Loucy (cell line): ENCODE measurements at regions not wholly inside any gene's neighbourhood (a gene's known extent, or its start where the extent isn't known, plus 50 kb on each side); places are given as distances from the start of the nearest gene placed in this dataset.

Source experiments
- EZH2phosphoT487 ChIP-seq: fragments of 200-600 bp; IDR thresholded peaks from 2 replicates; pipeline ENCODE4 v1.6.1; 2018; ENCODE audit warnings: antibody characterized with exemption, mild to moderate bottlenecking, moderate library complexity, borderline replicate concordance
- TF ChIP-seq, protein P1 (sequence below): fragments of 200-600 bp; sonication (generic); conservative IDR thresholded peaks from 2 replicates; pipeline ENCODE4 v1.5.1; 2014; ENCODE audit warnings: mild to moderate bottlenecking, antibody characterized with exemption, low read length

GRCh38 chr20:57075603-57076002, 190.8 kb downstream of the BMP7 start:
- TF ChIP-seq, protein P1, sequence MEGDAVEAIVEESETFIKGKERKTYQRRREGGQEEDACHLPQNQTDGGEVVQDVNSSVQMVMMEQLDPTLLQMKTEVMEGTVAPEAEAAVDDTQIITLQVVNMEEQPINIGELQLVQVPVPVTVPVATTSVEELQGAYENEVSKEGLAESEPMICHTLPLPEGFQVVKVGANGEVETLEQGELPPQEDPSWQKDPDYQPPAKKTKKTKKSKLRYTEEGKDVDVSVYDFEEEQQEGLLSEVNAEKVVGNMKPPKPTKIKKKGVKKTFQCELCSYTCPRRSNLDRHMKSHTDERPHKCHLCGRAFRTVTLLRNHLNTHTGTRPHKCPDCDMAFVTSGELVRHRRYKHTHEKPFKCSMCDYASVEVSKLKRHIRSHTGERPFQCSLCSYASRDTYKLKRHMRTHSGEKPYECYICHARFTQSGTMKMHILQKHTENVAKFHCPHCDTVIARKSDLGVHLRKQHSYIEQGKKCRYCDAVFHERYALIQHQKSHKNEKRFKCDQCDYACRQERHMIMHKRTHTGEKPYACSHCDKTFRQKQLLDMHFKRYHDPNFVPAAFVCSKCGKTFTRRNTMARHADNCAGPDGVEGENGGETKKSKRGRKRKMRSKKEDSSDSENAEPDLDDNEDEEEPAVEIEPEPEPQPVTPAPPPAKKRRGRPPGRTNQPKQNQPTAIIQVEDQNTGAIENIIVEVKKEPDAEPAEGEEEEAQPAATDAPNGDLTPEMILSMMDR: no peak
- TF ChIP-seq EZH2phosphoT487: no peak
